ENCODE measurements at regions not wholly inside any gene's neighbourhood (a gene's known extent, or its start where the extent isn't known, plus 50 kb on each side); places are given as distances from the start of the nearest gene placed in this dataset.

DNA sequence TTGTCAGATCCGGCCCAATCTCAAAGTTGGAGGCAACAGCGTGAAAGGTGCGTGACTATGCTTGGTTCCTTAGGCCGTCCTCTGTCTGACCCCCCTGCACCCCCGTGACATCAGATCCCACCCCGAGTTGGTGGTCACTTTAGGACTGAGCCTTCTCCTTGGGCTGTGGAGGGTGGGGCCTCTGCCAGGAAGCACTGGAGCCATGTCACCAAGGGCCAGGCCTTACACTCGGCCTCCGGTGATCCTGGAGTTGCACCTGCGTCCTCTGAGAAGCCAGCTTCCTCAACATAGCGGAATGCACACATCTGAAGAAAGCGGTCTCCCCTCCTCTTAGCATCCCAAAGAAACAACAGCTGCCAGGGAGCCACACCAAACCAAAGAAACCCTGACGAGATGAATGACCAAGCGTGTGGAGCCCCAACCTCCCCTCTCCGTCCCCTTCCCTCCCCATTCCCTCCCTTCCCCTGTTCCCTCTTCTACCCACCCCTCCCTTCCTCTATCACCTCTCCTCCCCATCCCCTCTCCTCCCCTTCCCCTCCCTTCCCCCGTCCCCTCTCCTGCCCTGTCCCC, 182.6 kb downstream of the TTLL2 start:
- POLR2A ChIA-PET, result no interaction called here
- no peaks in the 10 kb centered on the region for H3K4me1 ChIP-seq (ENCODE audit: control insufficient read depth in 1 of 2, insufficient read depth in 2 of 2, low read depth in 1 of 2, low read length in 1 of 2)
- no peaks in the 10 kb centered on the region for H4K20me1 ChIP-seq (ENCODE audit: insufficient read depth)
- no peak for DNase-seq
- H3K9me3 ChIP-seq, result no peaks in the 10 kb centered on the region
- H3K27me3 ChIP-seq (ENCODE audit: insufficient read depth), result no peaks in the 10 kb centered on the region
- no peak overlapping the region for H3K9ac ChIP-seq
- 63% methylated on average over 10 of the region's 15 CpGs for WGBS (ENCODE audit: low lambda C conversion rate)
- H3K27ac ChIP-seq (ENCODE audit: low read depth in 2 of 2, low read length in 1 of 2), result no peak overlapping the region
- H3K4me2 ChIP-seq, result no peak overlapping the region
- H3F3A ChIP-seq (replicated peaks; ENCODE audit: insufficient read depth), result no peaks in the 10 kb centered on the region
- no peaks in the 10 kb centered on the region for H3K79me2 ChIP-seq (ENCODE audit: insufficient read depth)
- H3K4me3 ChIP-seq (ENCODE audit: low read depth in 2 of 2, low read length in 1 of 2), result no peak overlapping the region
- CTCF ChIA-PET, result no interaction called here
- no peaks in the 10 kb centered on the region for H3K36me3 ChIP-seq (replicated peaks in 1 of 2; ENCODE audit: control insufficient read depth in 1 of 2, insufficient read depth in 2 of 2, low read length in 1 of 2)
- TF ChIP-seq MEF2A (IDR thresholded peaks at IDR 0.05; ENCODE audit: borderline replicate concordance, low read depth), result no peak
- TF ChIP-seq FOXM1 (IDR thresholded peaks at IDR 0.05; ENCODE audit: low read depth), result no peak
- no peak for TF ChIP-seq POLR2AphosphoS5 (IDR thresholded peaks at IDR 0.05; ENCODE audit: low read depth, low read length)
- TF ChIP-seq ELF1 (IDR thresholded peaks at IDR 0.05), result no peak
- no peak for TF ChIP-seq EZH2phosphoT487 (IDR thresholded peaks at IDR 0.05; ENCODE audit: borderline replicate concordance, low read depth)
- no peak for TF ChIP-seq RCOR1 (IDR thresholded peaks at IDR 0.05; ENCODE audit: low read length)
- no peak for TF ChIP-seq RAD21 (IDR thresholded peaks at IDR 0.05; ENCODE audit: low read length)
- no peaks in the 10 kb centered on the region for H3K9me2 ChIP-seq
- H2AFZ ChIP-seq (ENCODE audit: low read depth), result no peak overlapping the region

DNA sequence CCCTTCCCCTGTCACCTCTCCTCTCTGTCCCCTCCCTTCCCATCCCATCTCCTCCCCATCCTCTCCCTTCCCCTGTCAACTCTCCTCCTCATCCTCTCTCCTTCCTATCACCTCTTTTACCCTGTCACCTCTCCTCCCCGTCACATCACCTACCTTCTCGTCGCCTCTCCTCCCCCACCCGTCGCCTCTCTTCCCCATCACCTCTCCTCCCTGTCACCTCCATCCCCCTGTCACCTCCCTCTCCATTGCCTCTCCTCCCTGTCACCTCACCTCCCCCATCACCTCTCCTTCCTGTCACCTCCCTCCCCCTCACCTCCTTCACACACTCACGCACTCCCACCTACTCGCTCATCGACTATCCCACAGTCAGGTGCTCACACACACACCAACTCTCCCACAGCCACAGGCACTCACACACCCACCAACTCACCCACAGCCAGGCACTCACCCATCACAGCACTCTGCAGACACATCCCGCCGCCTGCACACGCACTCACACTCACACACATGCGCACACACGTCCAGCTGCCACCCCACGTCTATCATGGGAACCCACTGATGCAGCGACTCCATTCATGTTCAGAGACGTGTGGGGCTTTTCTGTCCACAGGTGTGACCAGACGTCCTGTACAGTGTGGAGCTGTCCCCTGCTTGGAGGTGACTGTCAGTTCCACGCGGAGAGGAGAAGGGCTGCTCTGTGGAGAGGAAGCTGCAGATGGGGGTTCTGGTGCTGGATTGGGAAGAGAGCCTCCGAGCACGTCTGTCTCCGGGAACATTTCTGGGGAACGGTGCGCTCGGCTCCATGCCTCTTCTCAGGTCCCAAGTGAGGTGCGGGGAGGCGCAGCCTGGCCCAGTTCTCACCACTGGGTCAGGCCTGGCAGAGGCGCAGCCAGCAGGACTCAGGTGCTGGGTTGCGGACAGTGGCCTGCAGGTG, 184.3 kb downstream of the TTLL2 start:
- 69% methylated on average over 16 of the region's 29 CpGs for WGBS (ENCODE audit: low lambda C conversion rate)
- DNase-seq, result no peak
- H3K4me2 ChIP-seq, result no peak overlapping the region
- H3K9me2 ChIP-seq, result no peaks in the 10 kb centered on the region
- no peaks in the 10 kb centered on the region for H3K36me3 ChIP-seq (replicated peaks in 1 of 2; ENCODE audit: control insufficient read depth in 1 of 2, insufficient read depth in 2 of 2, low read length in 1 of 2)
- no peaks in the 10 kb centered on the region for H3K27me3 ChIP-seq (ENCODE audit: insufficient read depth)
- TF ChIP-seq POLR2AphosphoS5 (IDR thresholded peaks at IDR 0.05; ENCODE audit: low read depth, low read length) (no peak), SMC3 (IDR thresholded peaks at IDR 0.05; ENCODE audit: low read depth, low read length) (no peak), NRF1 (IDR thresholded peaks at IDR 0.05; ENCODE audit: low read depth, low read length) (no peak), JUND (IDR thresholded peaks at IDR 0.05) (no peak), RCOR1 (IDR thresholded peaks at IDR 0.05; ENCODE audit: low read length) (no peak), MXI1 (IDR thresholded peaks at IDR 0.05; ENCODE audit: low read depth, low read length) (no peak), RFX5 (IDR thresholded peaks at IDR 0.05; ENCODE audit: low read length) (no peak)
- TF ChIP-seq, protein P1, sequence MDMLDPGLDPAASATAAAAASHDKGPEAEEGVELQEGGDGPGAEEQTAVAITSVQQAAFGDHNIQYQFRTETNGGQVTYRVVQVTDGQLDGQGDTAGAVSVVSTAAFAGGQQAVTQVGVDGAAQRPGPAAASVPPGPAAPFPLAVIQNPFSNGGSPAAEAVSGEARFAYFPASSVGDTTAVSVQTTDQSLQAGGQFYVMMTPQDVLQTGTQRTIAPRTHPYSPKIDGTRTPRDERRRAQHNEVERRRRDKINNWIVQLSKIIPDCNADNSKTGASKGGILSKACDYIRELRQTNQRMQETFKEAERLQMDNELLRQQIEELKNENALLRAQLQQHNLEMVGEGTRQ (IDR thresholded peaks at IDR 0.05; ENCODE audit: borderline replicate concordance, low read depth, low read length), result no peak
- TF ChIP-seq, protein P2, sequence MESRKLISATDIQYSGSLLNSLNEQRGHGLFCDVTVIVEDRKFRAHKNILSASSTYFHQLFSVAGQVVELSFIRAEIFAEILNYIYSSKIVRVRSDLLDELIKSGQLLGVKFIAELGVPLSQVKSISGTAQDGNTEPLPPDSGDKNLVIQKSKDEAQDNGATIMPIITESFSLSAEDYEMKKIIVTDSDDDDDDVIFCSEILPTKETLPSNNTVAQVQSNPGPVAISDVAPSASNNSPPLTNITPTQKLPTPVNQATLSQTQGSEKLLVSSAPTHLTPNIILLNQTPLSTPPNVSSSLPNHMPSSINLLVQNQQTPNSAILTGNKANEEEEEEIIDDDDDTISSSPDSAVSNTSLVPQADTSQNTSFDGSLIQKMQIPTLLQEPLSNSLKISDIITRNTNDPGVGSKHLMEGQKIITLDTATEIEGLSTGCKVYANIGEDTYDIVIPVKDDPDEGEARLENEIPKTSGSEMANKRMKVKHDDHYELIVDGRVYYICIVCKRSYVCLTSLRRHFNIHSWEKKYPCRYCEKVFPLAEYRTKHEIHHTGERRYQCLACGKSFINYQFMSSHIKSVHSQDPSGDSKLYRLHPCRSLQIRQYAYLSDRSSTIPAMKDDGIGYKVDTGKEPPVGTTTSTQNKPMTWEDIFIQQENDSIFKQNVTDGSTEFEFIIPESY (IDR thresholded peaks at IDR 0.05; ENCODE audit: borderline replicate concordance, low read depth), result no peak
- POLR2A ChIA-PET, result no interaction called here
- no peak overlapping the region for H2AFZ ChIP-seq (ENCODE audit: low read depth)
- no peak overlapping the region for H3K4me3 ChIP-seq (ENCODE audit: low read depth in 2 of 2, low read length in 1 of 2)
- H3F3A ChIP-seq (replicated peaks; ENCODE audit: insufficient read depth), result no peaks in the 10 kb centered on the region
- H3K27ac ChIP-seq (ENCODE audit: low read depth in 2 of 2, low read length in 1 of 2), result no peak overlapping the region
- H3K9ac ChIP-seq, result no peak overlapping the region
- no peaks in the 10 kb centered on the region for H3K4me1 ChIP-seq (ENCODE audit: control insufficient read depth in 1 of 2, insufficient read depth in 2 of 2, low read depth in 1 of 2, low read length in 1 of 2)
- H3K79me2 ChIP-seq (ENCODE audit: insufficient read depth), result no peaks in the 10 kb centered on the region
- CTCF ChIA-PET, result no interaction called here
- no peaks in the 10 kb centered on the region for H3K9me3 ChIP-seq
- H4K20me1 ChIP-seq (ENCODE audit: insufficient read depth), result no peaks in the 10 kb centered on the region

All from SK-N-SH (cell line).